ENCODE measurements at regions not wholly inside any gene's neighbourhood (a gene's known extent, or its start where the extent isn't known, plus 50 kb on each side); places are given as distances from the start of the nearest gene placed in this dataset.

DNA sequence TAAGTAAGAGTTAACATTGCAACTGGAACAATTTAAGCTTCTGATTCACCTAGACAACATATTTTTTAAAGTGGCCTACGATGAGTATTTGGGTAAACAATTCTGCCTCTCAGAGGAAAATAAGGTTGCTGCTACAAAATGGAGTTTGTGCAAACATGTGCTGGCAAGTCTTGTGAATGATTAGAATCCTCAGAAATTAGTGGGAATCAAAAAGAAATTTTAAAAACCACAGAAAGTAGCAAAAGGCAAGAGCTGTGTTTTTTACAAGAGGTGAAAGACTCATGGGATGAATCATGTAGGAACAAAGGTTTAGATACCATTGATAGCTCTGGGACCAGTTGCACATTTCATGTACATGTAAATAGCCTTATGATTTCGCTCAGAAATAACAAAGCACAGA, 561.6 kb downstream of the TAF11L14 start:
- no peak for ATAC-seq
- Histone ChIP-seq H3K9me3 (replicated peaks; ENCODE audit: control insufficient read depth, insufficient read depth, low read depth, low read length) (no peaks in the 10 kb centered on the region; the same call in 1 of the 2 replicates), H2AFZ (ENCODE audit: low read depth, low read length) (no peak overlapping the region), H3K79me2 (ENCODE audit: control insufficient read depth, insufficient read depth, low read length) (no peaks in the 10 kb centered on the region), H3K36me3 (ENCODE audit: control insufficient read depth, insufficient read depth, low read length) (no peaks in the 10 kb centered on the region), H3K4me1 (replicated peaks in 1 of 2; ENCODE audit: control insufficient read depth in 2 of 2, insufficient read depth in 2 of 2, low read length in 2 of 2) (no peaks in the 10 kb centered on the region), H3K9me1 (ENCODE audit: control insufficient read depth, insufficient read depth, low read length) (no peaks in the 10 kb centered on the region), H4K20me1 (replicated peaks; ENCODE audit: control insufficient read depth, insufficient read depth, low read length) (no peaks in the 10 kb centered on the region), H3K4me3 (no peak overlapping the region), H3K4me2 (ENCODE audit: insufficient read depth, low read length) (no peak overlapping the region), H3K27me3 (ENCODE audit: control insufficient read depth in 2 of 2, insufficient read depth in 2 of 2, low read length in 2 of 2) (no peaks in the 10 kb centered on the region), H3K9ac (ENCODE audit: insufficient read depth in 1 of 2, low read depth in 2 of 2, low read length in 2 of 2) (no peak overlapping the region), H3K27ac (ENCODE audit: extremely low read depth, low read depth, low read length) (no peak overlapping the region)
- no peak for TF ChIP-seq SETDB1 (IDR thresholded peaks at IDR 0.05; ENCODE audit: low read length)
- TF ChIP-seq CC2D1A (IDR thresholded peaks at IDR 0.05): no peak
- no peak for TF ChIP-seq CREM (IDR thresholded peaks at IDR 0.05; ENCODE audit: low read depth)
- TF ChIP-seq, protein P1, sequence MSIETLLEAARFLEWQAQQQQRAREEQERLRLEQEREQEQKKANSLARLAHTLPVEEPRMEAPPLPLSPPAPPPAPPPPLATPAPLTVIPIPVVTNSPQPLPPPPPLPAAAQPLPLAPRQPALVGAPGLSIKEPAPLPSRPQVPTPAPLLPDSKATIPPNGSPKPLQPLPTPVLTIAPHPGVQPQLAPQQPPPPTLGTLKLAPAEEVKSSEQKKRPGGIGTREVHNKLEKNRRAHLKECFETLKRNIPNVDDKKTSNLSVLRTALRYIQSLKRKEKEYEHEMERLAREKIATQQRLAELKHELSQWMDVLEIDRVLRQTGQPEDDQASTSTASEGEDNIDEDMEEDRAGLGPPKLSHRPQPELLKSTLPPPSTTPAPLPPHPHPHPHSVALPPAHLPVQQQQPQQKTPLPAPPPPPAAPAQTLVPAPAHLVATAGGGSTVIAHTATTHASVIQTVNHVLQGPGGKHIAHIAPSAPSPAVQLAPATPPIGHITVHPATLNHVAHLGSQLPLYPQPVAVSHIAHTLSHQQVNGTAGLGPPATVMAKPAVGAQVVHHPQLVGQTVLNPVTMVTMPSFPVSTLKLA (conservative IDR thresholded peaks at IDR 0.05): no peak
- no peak for TF ChIP-seq ELF2 (CRISPR knock-in tag; IDR thresholded peaks at IDR 0.05)
- no peak for TF ChIP-seq CCNT2 (IDR thresholded peaks at IDR 0.05; ENCODE audit: borderline replicate concordance, extremely low read depth, insufficient read length, low read depth, low read length)
- TF ChIP-seq, protein P2, sequence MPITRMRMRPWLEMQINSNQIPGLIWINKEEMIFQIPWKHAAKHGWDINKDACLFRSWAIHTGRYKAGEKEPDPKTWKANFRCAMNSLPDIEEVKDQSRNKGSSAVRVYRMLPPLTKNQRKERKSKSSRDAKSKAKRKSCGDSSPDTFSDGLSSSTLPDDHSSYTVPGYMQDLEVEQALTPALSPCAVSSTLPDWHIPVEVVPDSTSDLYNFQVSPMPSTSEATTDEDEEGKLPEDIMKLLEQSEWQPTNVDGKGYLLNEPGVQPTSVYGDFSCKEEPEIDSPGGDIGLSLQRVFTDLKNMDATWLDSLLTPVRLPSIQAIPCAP (CRISPR knock-in tag; IDR thresholded peaks at IDR 0.05; ENCODE audit: borderline replicate concordance): no peak
- no peak for TF ChIP-seq PURB (CRISPR knock-in tag; IDR thresholded peaks at IDR 0.05; ENCODE audit: low read depth)
- ChIA-PET CTCF (ENCODE audit: low intra/inter-chr PET ratio) (no interaction called here), POLR2A (no interaction called here)
- intact Hi-C loops (cut with micrococcal nuclease) (no loop called here), in situ Hi-C loops (cut with MboI) (no loop called here)
- WGBS (ENCODE audit: insufficient coverage, low coverage, missing lambda C conversion rate): 0% methylated on average over 2 of the region's 2 CpGs
- FAIRE-seq: no peak
- no TSS peak for BruUV-seq (replicated peaks)
- no peak for DNase-seq (ENCODE audit: extremely low read depth in 1 of 4, low spot score in 3 of 4)
